HCT116 (cell line): ENCODE measurements at regions not wholly inside any gene's neighbourhood (a gene's known extent, or its start where the extent isn't known, plus 50 kb on each side); places are given as distances from the start of the nearest gene placed in this dataset.

Experiments
- ATF3 ChIP-seq: IDR thresholded peaks from 2 replicates; pipeline ENCODE4 v1.6.1; 2012
- CEBPB ChIP-seq: IDR thresholded peaks from 2 replicates; pipeline ENCODE4 v1.6.1; 2012; ENCODE audit warnings: low read depth
- JUND ChIP-seq: IDR thresholded peaks from 2 replicates; pipeline ENCODE4 v1.6.1; 2012
- POLR2A ChIP-seq: IDR thresholded peaks from 2 replicates; pipeline ENCODE4 v1.7.0; 2011; ENCODE audit warnings: borderline replicate concordance; ENCODE audit not compliant: insufficient read depth, insufficient read length; ENCODE audit errors: extremely low read depth
- POLR2AphosphoS5 ChIP-seq: IDR thresholded peaks from 2 replicates; pipeline ENCODE4 v1.6.1; 2011; ENCODE audit warnings: mild to moderate bottlenecking, low read depth, low read length, moderate library complexity
- SIN3A ChIP-seq: IDR thresholded peaks from 2 replicates; pipeline ENCODE4 v1.6.1; 2012; ENCODE audit warnings: low read depth
- SP1 ChIP-seq: IDR thresholded peaks from 2 replicates; pipeline ENCODE4 v1.6.1; 2012; ENCODE audit warnings: low read depth
- SRF ChIP-seq: IDR thresholded peaks from 2 replicates; pipeline ENCODE4 v1.6.1; 2012; ENCODE audit warnings: low read depth
- ZFX ChIP-seq: fragments of 450-650 bp; IDR thresholded peaks from 2 replicates; pipeline ENCODE4 v1.6.1; 2017
- ZNF274 ChIP-seq: fragments of 200-500 bp; sonication (Bioruptor generic); IDR thresholded peaks from 2 replicates; pipeline ENCODE4 v1.6.1; 2014; ENCODE audit warnings: mild to moderate bottlenecking, low read depth, low read length, inconsistent platforms
- TF ChIP-seq, protein P1 (sequence below), 3 experiments: fragments of 200-600 bp in 1 of 3; sonication (generic) in 1 of 3; IDR thresholded peaks in 2 of 3; conservative IDR thresholded peaks in 1 of 3; 2 replicates each; pipeline ENCODE4 v1.5.1; 2012 to 2017; ENCODE audit warnings: low read depth in 2 of 3, low read length in 2 of 3, antibody characterized with exemption in 1 of 3, borderline replicate concordance in 1 of 3, control low read depth in 1 of 3, mild to moderate bottlenecking in 1 of 3, mixed read lengths in 1 of 3, mixed run types in 1 of 3, moderate library complexity in 1 of 3; ENCODE audit not compliant: insufficient read depth in 1 of 3
- TF ChIP-seq, protein P2 (sequence below): IDR thresholded peaks from 2 replicates; pipeline ENCODE4 v1.6.1; 2012

DNA sequence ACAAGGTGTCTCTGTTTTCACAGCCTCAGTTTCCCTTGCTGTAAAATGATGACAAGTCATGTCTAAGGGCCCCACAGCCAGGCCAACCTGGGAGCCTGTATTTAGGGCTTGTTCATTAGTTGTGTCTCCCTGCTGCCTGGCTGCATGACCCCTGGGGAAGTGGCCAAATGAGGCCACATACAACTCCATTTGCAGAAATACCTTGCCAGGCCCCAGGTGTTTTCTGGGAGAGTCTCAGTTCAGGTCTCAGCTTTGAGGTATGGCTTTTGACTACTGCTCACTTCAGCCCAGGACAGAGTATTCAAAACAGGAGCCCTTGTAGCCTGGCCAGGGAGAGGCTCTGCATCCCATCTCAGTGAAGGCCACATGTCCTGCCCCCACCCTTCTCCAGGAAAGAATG lies 202.5 kb upstream of the MAMLD1 start:
- TF ChIP-seq, protein P1, sequence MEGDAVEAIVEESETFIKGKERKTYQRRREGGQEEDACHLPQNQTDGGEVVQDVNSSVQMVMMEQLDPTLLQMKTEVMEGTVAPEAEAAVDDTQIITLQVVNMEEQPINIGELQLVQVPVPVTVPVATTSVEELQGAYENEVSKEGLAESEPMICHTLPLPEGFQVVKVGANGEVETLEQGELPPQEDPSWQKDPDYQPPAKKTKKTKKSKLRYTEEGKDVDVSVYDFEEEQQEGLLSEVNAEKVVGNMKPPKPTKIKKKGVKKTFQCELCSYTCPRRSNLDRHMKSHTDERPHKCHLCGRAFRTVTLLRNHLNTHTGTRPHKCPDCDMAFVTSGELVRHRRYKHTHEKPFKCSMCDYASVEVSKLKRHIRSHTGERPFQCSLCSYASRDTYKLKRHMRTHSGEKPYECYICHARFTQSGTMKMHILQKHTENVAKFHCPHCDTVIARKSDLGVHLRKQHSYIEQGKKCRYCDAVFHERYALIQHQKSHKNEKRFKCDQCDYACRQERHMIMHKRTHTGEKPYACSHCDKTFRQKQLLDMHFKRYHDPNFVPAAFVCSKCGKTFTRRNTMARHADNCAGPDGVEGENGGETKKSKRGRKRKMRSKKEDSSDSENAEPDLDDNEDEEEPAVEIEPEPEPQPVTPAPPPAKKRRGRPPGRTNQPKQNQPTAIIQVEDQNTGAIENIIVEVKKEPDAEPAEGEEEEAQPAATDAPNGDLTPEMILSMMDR (IDR thresholded peaks at IDR 0.05 in 2 of 3, conservative IDR thresholded peaks at IDR 0.05 in 1 of 3; ENCODE audit: borderline replicate concordance in 1 of 3, insufficient read depth in 1 of 3, low read depth in 2 of 3, low read length in 2 of 3), result no peak
- TF ChIP-seq SRF (no peak), SP1 (no peak), CEBPB (no peak), ZFX (no peak), JUND (no peak), POLR2A (no peak), ATF3 (no peak), SIN3A (no peak), POLR2AphosphoS5 (no peak), ZNF274 (no peak)
- TF ChIP-seq, protein P2, sequence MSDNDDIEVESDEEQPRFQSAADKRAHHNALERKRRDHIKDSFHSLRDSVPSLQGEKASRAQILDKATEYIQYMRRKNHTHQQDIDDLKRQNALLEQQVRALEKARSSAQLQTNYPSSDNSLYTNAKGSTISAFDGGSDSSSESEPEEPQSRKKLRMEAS, result no peak
